H9 (cell line): ENCODE measurements at regions not wholly inside any gene's neighbourhood (a gene's known extent, or its start where the extent isn't known, plus 50 kb on each side); places are given as distances from the start of the nearest gene placed in this dataset.

Experiments used
- DNase-seq: peaks from one replicate; pipeline ENCODE4 v3.0.0-alpha.2; 2017
- H2AFZ ChIP-seq: one replicate; pipeline ENCODE4 v1.6.1; 2013; ENCODE audit warnings: mild to moderate bottlenecking, low read length, control low read depth, moderate library complexity
- H2AK5ac ChIP-seq: 2 replicates; pipeline ENCODE4 v1.6.1; 2013; ENCODE audit warnings: low read length, control low read depth, mixed read lengths; ENCODE audit not compliant: insufficient read length
- H2BK120ac ChIP-seq: one replicate; pipeline ENCODE4 v1.6.1; 2013; ENCODE audit warnings: low read depth, mild to moderate bottlenecking, low read length, control low read depth, inconsistent platforms; ENCODE audit not compliant: poor library complexity, severe bottlenecking
- H2BK12ac ChIP-seq: 2 replicates; pipeline ENCODE4 v1.6.1; 2013; ENCODE audit warnings: low read length, control low read depth, mixed read lengths, low read depth; ENCODE audit not compliant: insufficient read length
- H2BK15ac ChIP-seq: 2 replicates; pipeline ENCODE4 v1.6.1; 2013; ENCODE audit warnings: low read depth, low read length, control low read depth
- H2BK20ac ChIP-seq: one replicate; pipeline ENCODE4 v1.6.1; 2013; ENCODE audit warnings: low read depth, mild to moderate bottlenecking, low read length, control low read depth, inconsistent platforms; ENCODE audit not compliant: poor library complexity, severe bottlenecking
- H2BK5ac ChIP-seq: 2 replicates; pipeline ENCODE4 v1.6.1; 2013; ENCODE audit warnings: low read length, control low read depth, mixed read lengths; ENCODE audit not compliant: insufficient read length
- H3K14ac ChIP-seq: 2 replicates; pipeline ENCODE4 v1.6.1; 2013; ENCODE audit warnings: low read length, control low read depth; ENCODE audit not compliant: insufficient read depth
- H3K18ac ChIP-seq: 2 replicates; pipeline ENCODE4 v1.6.1; 2013; ENCODE audit warnings: low read depth, mild to moderate bottlenecking, mixed read lengths, low read length, control low read depth; ENCODE audit not compliant: insufficient read length
- H3K23ac ChIP-seq: 2 replicates; pipeline ENCODE4 v1.6.1; 2013; ENCODE audit warnings: low read length, control low read depth, mixed read lengths, low read depth; ENCODE audit not compliant: insufficient read length
- H3K23me2 ChIP-seq: 2 replicates; pipeline ENCODE4 v1.6.1; 2013; ENCODE audit warnings: low read depth, mild to moderate bottlenecking, mixed read lengths, low read length, control low read depth; ENCODE audit not compliant: insufficient read length, poor library complexity, severe bottlenecking
- H3K27ac ChIP-seq: 2 replicates; pipeline ENCODE4 v1.5.1; 2013; ENCODE audit warnings: low read length, control low read depth, mixed read lengths, low read depth; ENCODE audit not compliant: insufficient read length
- H3K27me3 ChIP-seq: 2 replicates; pipeline ENCODE4 v1.6.1; 2013; ENCODE audit warnings: low read length, control low read depth, inconsistent platforms; ENCODE audit not compliant: insufficient read depth
- H3K4ac ChIP-seq: 2 replicates; pipeline ENCODE4 v1.6.1; 2013; ENCODE audit warnings: low read depth, mild to moderate bottlenecking, control low read depth, inconsistent platforms, low read length, moderate library complexity
- H3K4me1 ChIP-seq: 2 replicates; pipeline ENCODE4 v1.6.1; 2013; ENCODE audit warnings: low read length, control low read depth, inconsistent platforms; ENCODE audit not compliant: insufficient read depth
- H3K4me2 ChIP-seq: 2 replicates; pipeline ENCODE4 v1.6.1; 2013; ENCODE audit warnings: low read length, control low read depth, mixed read lengths; ENCODE audit not compliant: insufficient read length, insufficient read depth
- H3K56ac ChIP-seq: 2 replicates; pipeline ENCODE4 v1.6.1; 2013; ENCODE audit warnings: low read depth, mild to moderate bottlenecking, mixed read lengths, low read length, control low read depth; ENCODE audit not compliant: insufficient read length
- H3K79me1 ChIP-seq: 2 replicates; pipeline ENCODE4 v1.6.1; 2013; ENCODE audit warnings: low read depth, mild to moderate bottlenecking, moderate library complexity, low read length, control low read depth, inconsistent platforms; ENCODE audit not compliant: insufficient read depth, poor library complexity, severe bottlenecking
- H3K79me2 ChIP-seq: 2 replicates; pipeline ENCODE4 v1.6.1; 2013; ENCODE audit warnings: low read length, control low read depth, inconsistent platforms; ENCODE audit not compliant: insufficient read depth
- H3K9ac ChIP-seq: 2 replicates; pipeline ENCODE4 v1.6.1; 2013; ENCODE audit warnings: low read length, control low read depth, mixed read lengths; ENCODE audit not compliant: insufficient read length; ENCODE audit errors: extremely low read depth
- H3K9me3 ChIP-seq: one replicate; pipeline ENCODE4 v1.6.1; 2013; ENCODE audit warnings: low read depth, low read length, inconsistent platforms; ENCODE audit not compliant: control insufficient read depth
- H3T11ph ChIP-seq: one replicate; pipeline ENCODE4 v1.6.1; 2013; ENCODE audit warnings: mild to moderate bottlenecking, low read length, control low read depth, inconsistent platforms
- H4K20me1 ChIP-seq: one replicate; pipeline ENCODE4 v1.6.1; 2013; ENCODE audit not compliant: control insufficient read depth, insufficient read length, insufficient read depth
- H4K5ac ChIP-seq: 2 replicates; pipeline ENCODE4 v1.6.1; 2013; ENCODE audit warnings: low read depth, mild to moderate bottlenecking, mixed read lengths, low read length, control low read depth; ENCODE audit not compliant: insufficient read length
- H4K8ac ChIP-seq: replicated peaks from 2 replicates; pipeline ENCODE4 v1.6.1; 2013; ENCODE audit warnings: low read length, control low read depth, mixed read lengths, low read depth; ENCODE audit not compliant: insufficient read length
- H4K91ac ChIP-seq: 2 replicates; pipeline ENCODE4 v1.6.1; 2013; ENCODE audit warnings: low read depth, mild to moderate bottlenecking, moderate library complexity, mixed read lengths, low read length, control low read depth; ENCODE audit not compliant: insufficient read length
- H3K27ac Mint-ChIP-seq, 3 experiments: 2 replicates in 2 of 3; 3 replicates in 1 of 3; pipeline ENCODE4 v1.8.0; 2020 to 2021; ENCODE audit warnings: mixed read lengths in 3 of 3, mild to moderate bottlenecking in 1 of 3, moderate library complexity in 1 of 3
- H3K27me3 Mint-ChIP-seq: 2 replicates; pipeline ENCODE4 v1.8.0; 2021; ENCODE audit warnings: low read depth, mild to moderate bottlenecking, moderate library complexity, mixed read lengths
- H3K36me3 Mint-ChIP-seq, 3 experiments: 2 replicates in 2 of 3; 3 replicates in 1 of 3; pipeline ENCODE4 v1.8.0; 2020 to 2021; ENCODE audit warnings: low read depth in 3 of 3, mixed read lengths in 3 of 3; ENCODE audit not compliant: insufficient read depth in 1 of 3
- H3K4me1 Mint-ChIP-seq, 2 experiments: 2 replicates each; pipeline ENCODE4 v1.8.0; 2020; ENCODE audit warnings: mixed read lengths in 2 of 2
- H3K4me3 Mint-ChIP-seq, 2 experiments: 2 replicates in 1 of 2; 3 replicates in 1 of 2; pipeline ENCODE4 v1.8.0; 2020 to 2021; ENCODE audit warnings: mild to moderate bottlenecking in 2 of 2, mixed read lengths in 2 of 2, moderate library complexity in 1 of 2
- H3K9me3 Mint-ChIP-seq, 2 experiments: 2 replicates in 1 of 2; 3 replicates in 1 of 2; pipeline ENCODE4 v1.8.0; 2020; ENCODE audit warnings: mild to moderate bottlenecking in 2 of 2, mixed read lengths in 2 of 2, moderate library complexity in 1 of 2
- CTCF ChIP-seq: fragments of 200-600 bp; sonication (generic); conservative IDR thresholded peaks from 3 replicates; pipeline ENCODE4 v1.8.0; 2021; ENCODE audit warnings: antibody characterized with exemption, mild to moderate bottlenecking
- WGBS: extraction: QIAGEN DNeasy Blood & Tissue Kit; methylation state at CpG from one replicate; pipeline ENCODE4 v1.1.7; 2013; ENCODE audit warnings: missing lambda C conversion rate, low lambda C conversion rate, mixed read lengths; ENCODE audit not compliant: insufficient read length; ENCODE audit errors: extremely low coverage; 5-methylcytosine and 5-hydroxymethylcytosine counted together

- no peaks in the 10 kb centered on the region for H3K27me3 ChIP-seq
- WGBS, result no CpG with 5 or more reads among the region's 6 CpGs
- H3K9me3 ChIP-seq, result no peaks in the 10 kb centered on the region
- H2BK20ac ChIP-seq, result no peak overlapping the region
- no peak overlapping the region for H2AK5ac ChIP-seq
- no peak overlapping the region for H3K4me2 ChIP-seq
- H3K79me2 ChIP-seq, result no peaks in the 10 kb centered on the region
- no peaks in the 10 kb centered on the region for H3K79me1 ChIP-seq
- no peak overlapping the region for H3K27ac ChIP-seq
- no peak overlapping the region for H3T11ph ChIP-seq
- Mint-ChIP-seq H3K9me3 (no peaks in the 10 kb centered on the region; a peak in 1 of 5 replicates), H3K4me1 (peaks cover 18 to 43% of the 10 kb centered on the region in 2 experiments), H3K36me3 (no peaks in the 10 kb centered on the region), H3K27me3 (peaks cover 3% of the 10 kb centered on the region), H3K27ac (no peak overlapping the region; a peak in 1 of 7 replicates), H3K4me3 (no peak overlapping the region)
- no peak for DNase-seq
- no peak overlapping the region for H4K8ac ChIP-seq
- H3K56ac ChIP-seq, result no peak overlapping the region
- H3K23me2 ChIP-seq, result no peaks in the 10 kb centered on the region
- no peaks in the 10 kb centered on the region; the same call in 1 of the 2 replicates for H3K4me1 ChIP-seq
- H3K23ac ChIP-seq, result no peak overlapping the region
- no peak overlapping the region for H2AFZ ChIP-seq
- no peak overlapping the region for H4K5ac ChIP-seq
- H3K9ac ChIP-seq, result no peak overlapping the region
- no peak overlapping the region for H3K4ac ChIP-seq
- no peak overlapping the region for H2BK5ac ChIP-seq
- no peak overlapping the region for H3K14ac ChIP-seq
- H2BK15ac ChIP-seq, result no peak overlapping the region
- no peak overlapping the region for H2BK12ac ChIP-seq
- no peaks in the 10 kb centered on the region for H4K20me1 ChIP-seq
- H4K91ac ChIP-seq, result no peak overlapping the region
- TF ChIP-seq CTCF, result no peak
- H3K18ac ChIP-seq, result no peak overlapping the region
- no peak overlapping the region for H2BK120ac ChIP-seq
These were observed 176.3 kb downstream of the PTPRU start for GRCh38 chr1:29412591-29412990.
